ENCODE measurements at regions not wholly inside any gene's neighbourhood (a gene's known extent, or its start where the extent isn't known, plus 50 kb on each side); places are given as distances from the start of the nearest gene placed in this dataset.

GRCh38 chr12:67425394-67425793 lies 156.2 kb downstream of the CAND1 start:
- H3K79me2 ChIP-seq (ENCODE audit: insufficient read depth, low read length): no peaks in the 10 kb centered on the region
- no peak overlapping the region for H3K4me2 ChIP-seq (ENCODE audit: insufficient read depth, low read length)
- H3K36me3 ChIP-seq (ENCODE audit: insufficient read depth, low read length): no peaks in the 10 kb centered on the region
- no peak overlapping the region for H3K4me3 ChIP-seq (ENCODE audit: low read depth in 1 of 2, low read length in 2 of 2)
- no peaks in the 10 kb centered on the region for H3K9me3 ChIP-seq (ENCODE audit: insufficient read depth, low read length, severe bottlenecking)
- H2AFZ ChIP-seq (ENCODE audit: low read depth, low read length): no peak overlapping the region
- TF ChIP-seq CTCF (IDR thresholded peaks at IDR 0.05; ENCODE audit: borderline replicate concordance, extremely low read depth, low read length, poor library complexity, severe bottlenecking) (no peak), EZH2 (IDR thresholded peaks at IDR 0.05; ENCODE audit: borderline replicate concordance, low read depth, low read length, severe bottlenecking) (no peak)
- H3K9ac ChIP-seq (ENCODE audit: low read depth, low read length): no peak overlapping the region
- no peaks in the 10 kb centered on the region for H3K4me1 ChIP-seq (ENCODE audit: insufficient read depth, low read length)
- ATAC-seq (ENCODE audit: insufficient read depth, low read depth) (no peak), DNase-seq (no peak)
- H3K27me3 ChIP-seq (ENCODE audit: insufficient read depth, low read length, poor library complexity): no peaks in the 10 kb centered on the region
- no peaks in the 10 kb centered on the region for H4K20me1 ChIP-seq (ENCODE audit: insufficient read depth, low read length)
- H3K27ac ChIP-seq (ENCODE audit: low read length): no peak overlapping the region

GRCh38 chr12:67426067-67426466 lies 156.9 kb downstream of the CAND1 start:
- H3K36me3 ChIP-seq (ENCODE audit: insufficient read depth, low read length): no peaks in the 10 kb centered on the region
- no peak for ATAC-seq (ENCODE audit: insufficient read depth, low read depth)
- no peak overlapping the region for H3K9ac ChIP-seq (ENCODE audit: low read depth, low read length)
- no peak overlapping the region for H3K4me2 ChIP-seq (ENCODE audit: insufficient read depth, low read length)
- no peak for DNase-seq
- no peak overlapping the region for H3K27ac ChIP-seq (ENCODE audit: low read length)
- no peaks in the 10 kb centered on the region for H3K27me3 ChIP-seq (ENCODE audit: insufficient read depth, low read length, poor library complexity)
- H3K4me3 ChIP-seq (ENCODE audit: low read depth in 1 of 2, low read length in 2 of 2): no peak overlapping the region
- no peaks in the 10 kb centered on the region for H4K20me1 ChIP-seq (ENCODE audit: insufficient read depth, low read length)
- H2AFZ ChIP-seq (ENCODE audit: low read depth, low read length): no peak overlapping the region
- no peaks in the 10 kb centered on the region for H3K4me1 ChIP-seq (ENCODE audit: insufficient read depth, low read length)
- H3K9me3 ChIP-seq (ENCODE audit: insufficient read depth, low read length, severe bottlenecking): no peaks in the 10 kb centered on the region
- H3K79me2 ChIP-seq (ENCODE audit: insufficient read depth, low read length): no peaks in the 10 kb centered on the region
- TF ChIP-seq CTCF (IDR thresholded peaks at IDR 0.05; ENCODE audit: borderline replicate concordance, extremely low read depth, low read length, poor library complexity, severe bottlenecking) (no peak), EZH2 (IDR thresholded peaks at IDR 0.05; ENCODE audit: borderline replicate concordance, low read depth, low read length, severe bottlenecking) (no peak)

- Histone ChIP-seq H3K9me3 (ENCODE audit: insufficient read depth, low read length, severe bottlenecking) (no peaks in the 10 kb centered on the region), H3K27ac (ENCODE audit: low read length) (no peak overlapping the region), H3K79me2 (ENCODE audit: insufficient read depth, low read length) (no peaks in the 10 kb centered on the region), H3K4me1 (ENCODE audit: insufficient read depth, low read length) (no peaks in the 10 kb centered on the region), H3K4me2 (ENCODE audit: insufficient read depth, low read length) (no peak overlapping the region), H4K20me1 (ENCODE audit: insufficient read depth, low read length) (no peaks in the 10 kb centered on the region), H3K36me3 (ENCODE audit: insufficient read depth, low read length) (no peaks in the 10 kb centered on the region), H3K27me3 (ENCODE audit: insufficient read depth, low read length, poor library complexity) (no peaks in the 10 kb centered on the region), H3K4me3 (ENCODE audit: low read depth in 1 of 2, low read length in 2 of 2) (no peak overlapping the region), H2AFZ (ENCODE audit: low read depth, low read length) (no peak overlapping the region), H3K9ac (ENCODE audit: low read depth, low read length) (no peak overlapping the region)
- no peak for TF ChIP-seq CTCF (IDR thresholded peaks at IDR 0.05; ENCODE audit: borderline replicate concordance, extremely low read depth, low read length, poor library complexity, severe bottlenecking)
- TF ChIP-seq EZH2 (IDR thresholded peaks at IDR 0.05; ENCODE audit: borderline replicate concordance, low read depth, low read length, severe bottlenecking): no peak
- ATAC-seq (ENCODE audit: insufficient read depth, low read depth): no peak
- DNase-seq: no peak
Observed at GRCh38 chr12:67427336-67427735, 158.2 kb downstream of the CAND1 start.

- Histone ChIP-seq H3K4me1 (ENCODE audit: insufficient read depth, low read length) (no peaks in the 10 kb centered on the region), H3K4me3 (ENCODE audit: low read depth in 1 of 2, low read length in 2 of 2) (no peak overlapping the region), H3K27me3 (ENCODE audit: insufficient read depth, low read length, poor library complexity) (no peaks in the 10 kb centered on the region), H2AFZ (ENCODE audit: low read depth, low read length) (no peak overlapping the region), H3K9ac (ENCODE audit: low read depth, low read length) (no peak overlapping the region), H3K36me3 (ENCODE audit: insufficient read depth, low read length) (no peaks in the 10 kb centered on the region), H4K20me1 (ENCODE audit: insufficient read depth, low read length) (no peaks in the 10 kb centered on the region), H3K9me3 (ENCODE audit: insufficient read depth, low read length, severe bottlenecking) (no peaks in the 10 kb centered on the region), H3K4me2 (ENCODE audit: insufficient read depth, low read length) (no peak overlapping the region), H3K79me2 (ENCODE audit: insufficient read depth, low read length) (no peaks in the 10 kb centered on the region), H3K27ac (ENCODE audit: low read length) (no peak overlapping the region)
- no peak for ATAC-seq (ENCODE audit: insufficient read depth, low read depth)
- no peak for TF ChIP-seq CTCF (IDR thresholded peaks at IDR 0.05; ENCODE audit: borderline replicate concordance, extremely low read depth, low read length, poor library complexity, severe bottlenecking)
- no peak for TF ChIP-seq EZH2 (IDR thresholded peaks at IDR 0.05; ENCODE audit: borderline replicate concordance, low read depth, low read length, severe bottlenecking)
- no peak for DNase-seq
Observed at GRCh38 chr12:67428431-67428830, 159.3 kb downstream of the CAND1 start.
